ENCODE measurements at regions not wholly inside any gene's neighbourhood (a gene's known extent, or its start where the extent isn't known, plus 50 kb on each side); places are given as distances from the start of the nearest gene placed in this dataset.

DNA sequence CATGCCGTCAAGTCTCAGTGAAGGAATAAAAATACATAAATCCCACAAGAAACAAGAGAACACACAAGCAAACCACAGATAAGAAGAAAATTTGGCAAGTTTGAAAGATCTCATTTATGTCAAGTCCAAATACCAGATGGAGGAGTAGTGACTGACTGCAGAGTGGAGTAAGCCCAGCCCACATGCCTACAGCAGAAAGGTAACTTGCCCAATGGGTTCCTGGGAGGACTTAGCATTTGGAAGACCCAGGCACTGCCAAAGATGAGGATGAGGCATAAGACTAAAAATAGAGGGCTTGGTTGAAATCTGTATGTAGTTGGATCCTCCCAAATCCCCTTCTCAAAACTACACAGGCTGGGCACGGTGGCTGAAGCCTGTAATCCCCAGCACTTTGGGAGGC lies 70.8 kb downstream of the ZNF648 start (continued):
- TF ChIP-seq, protein P1, sequence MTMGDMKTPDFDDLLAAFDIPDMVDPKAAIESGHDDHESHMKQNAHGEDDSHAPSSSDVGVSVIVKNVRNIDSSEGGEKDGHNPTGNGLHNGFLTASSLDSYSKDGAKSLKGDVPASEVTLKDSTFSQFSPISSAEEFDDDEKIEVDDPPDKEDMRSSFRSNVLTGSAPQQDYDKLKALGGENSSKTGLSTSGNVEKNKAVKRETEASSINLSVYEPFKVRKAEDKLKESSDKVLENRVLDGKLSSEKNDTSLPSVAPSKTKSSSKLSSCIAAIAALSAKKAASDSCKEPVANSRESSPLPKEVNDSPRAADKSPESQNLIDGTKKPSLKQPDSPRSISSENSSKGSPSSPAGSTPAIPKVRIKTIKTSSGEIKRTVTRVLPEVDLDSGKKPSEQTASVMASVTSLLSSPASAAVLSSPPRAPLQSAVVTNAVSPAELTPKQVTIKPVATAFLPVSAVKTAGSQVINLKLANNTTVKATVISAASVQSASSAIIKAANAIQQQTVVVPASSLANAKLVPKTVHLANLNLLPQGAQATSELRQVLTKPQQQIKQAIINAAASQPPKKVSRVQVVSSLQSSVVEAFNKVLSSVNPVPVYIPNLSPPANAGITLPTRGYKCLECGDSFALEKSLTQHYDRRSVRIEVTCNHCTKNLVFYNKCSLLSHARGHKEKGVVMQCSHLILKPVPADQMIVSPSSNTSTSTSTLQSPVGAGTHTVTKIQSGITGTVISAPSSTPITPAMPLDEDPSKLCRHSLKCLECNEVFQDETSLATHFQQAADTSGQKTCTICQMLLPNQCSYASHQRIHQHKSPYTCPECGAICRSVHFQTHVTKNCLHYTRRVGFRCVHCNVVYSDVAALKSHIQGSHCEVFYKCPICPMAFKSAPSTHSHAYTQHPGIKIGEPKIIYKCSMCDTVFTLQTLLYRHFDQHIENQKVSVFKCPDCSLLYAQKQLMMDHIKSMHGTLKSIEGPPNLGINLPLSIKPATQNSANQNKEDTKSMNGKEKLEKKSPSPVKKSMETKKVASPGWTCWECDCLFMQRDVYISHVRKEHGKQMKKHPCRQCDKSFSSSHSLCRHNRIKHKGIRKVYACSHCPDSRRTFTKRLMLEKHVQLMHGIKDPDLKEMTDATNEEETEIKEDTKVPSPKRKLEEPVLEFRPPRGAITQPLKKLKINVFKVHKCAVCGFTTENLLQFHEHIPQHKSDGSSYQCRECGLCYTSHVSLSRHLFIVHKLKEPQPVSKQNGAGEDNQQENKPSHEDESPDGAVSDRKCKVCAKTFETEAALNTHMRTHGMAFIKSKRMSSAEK (CRISPR knock-in tag; IDR thresholded peaks at IDR 0.05; ENCODE audit: borderline replicate concordance) = no peak
- TF ChIP-seq, protein P2, sequence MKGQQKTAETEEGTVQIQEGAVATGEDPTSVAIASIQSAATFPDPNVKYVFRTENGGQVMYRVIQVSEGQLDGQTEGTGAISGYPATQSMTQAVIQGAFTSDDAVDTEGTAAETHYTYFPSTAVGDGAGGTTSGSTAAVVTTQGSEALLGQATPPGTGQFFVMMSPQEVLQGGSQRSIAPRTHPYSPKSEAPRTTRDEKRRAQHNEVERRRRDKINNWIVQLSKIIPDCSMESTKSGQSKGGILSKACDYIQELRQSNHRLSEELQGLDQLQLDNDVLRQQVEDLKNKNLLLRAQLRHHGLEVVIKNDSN (CRISPR knock-in tag; IDR thresholded peaks at IDR 0.05) = no peak
- no peak for TF ChIP-seq ZNF138 (CRISPR knock-in tag; conservative IDR thresholded peaks at IDR 0.05)
- TF ChIP-seq MYBL2 (CRISPR knock-in tag; IDR thresholded peaks at IDR 0.05) = no peak
- no peak for TF ChIP-seq ZNF317 (CRISPR knock-in tag; IDR thresholded peaks at IDR 0.05; ENCODE audit: borderline replicate concordance, low read depth)

DNA sequence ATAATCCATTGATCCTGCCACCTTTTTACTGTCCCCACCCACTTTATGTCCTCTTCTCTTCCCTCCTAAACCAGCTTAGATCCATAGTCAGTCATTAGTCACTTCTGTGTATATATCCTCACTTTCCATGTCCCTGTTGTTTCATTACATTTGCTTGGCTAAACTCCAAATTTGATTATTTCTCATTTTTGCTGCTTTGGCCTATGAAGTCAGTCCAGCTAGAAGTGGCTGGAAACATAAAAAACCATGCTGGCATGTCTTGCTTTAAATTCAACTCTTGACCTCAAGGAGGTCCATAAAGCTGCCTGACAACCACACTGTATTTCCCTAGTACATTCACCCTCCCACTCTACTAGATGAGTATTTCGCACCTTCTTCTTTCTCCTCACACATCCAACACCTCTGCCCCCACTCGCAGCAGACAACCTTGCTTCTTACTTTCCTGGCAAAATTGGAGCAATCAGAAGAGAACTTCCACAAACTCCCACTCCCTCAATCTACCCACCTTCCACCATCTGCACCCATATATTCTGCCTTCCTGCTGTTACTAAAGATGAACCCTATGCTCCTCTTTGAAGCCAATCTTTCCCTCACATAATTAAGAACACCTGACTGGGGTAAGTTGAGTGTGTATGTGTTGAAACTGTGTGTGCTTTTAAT lies 72.1 kb downstream of the ZNF648 start:
- Mint-ChIP-seq H3K36me3 (no peaks in the 10 kb centered on the region), H3K27me3 (ENCODE audit: low read depth) (no peaks in the 10 kb centered on the region), H3K27ac (no peak overlapping the region), H3K4me1 (peaks cover 19% of the 10 kb centered on the region), H3K4me3 (no peak overlapping the region), H3K9me3 (no peaks in the 10 kb centered on the region)
- ATAC-seq (no peak), DNase-seq (ENCODE audit: low spot score) (no peak)
- POLR2A ChIA-PET = no interaction called here
- CTCF ChIA-PET = no interaction called here
- no peak for TF ChIP-seq HMGA2 (CRISPR knock-in tag; IDR thresholded peaks at IDR 0.05)
- TF ChIP-seq, protein P2 (CRISPR knock-in tag; IDR thresholded peaks at IDR 0.05) = no peak
- TF ChIP-seq, protein P3, sequence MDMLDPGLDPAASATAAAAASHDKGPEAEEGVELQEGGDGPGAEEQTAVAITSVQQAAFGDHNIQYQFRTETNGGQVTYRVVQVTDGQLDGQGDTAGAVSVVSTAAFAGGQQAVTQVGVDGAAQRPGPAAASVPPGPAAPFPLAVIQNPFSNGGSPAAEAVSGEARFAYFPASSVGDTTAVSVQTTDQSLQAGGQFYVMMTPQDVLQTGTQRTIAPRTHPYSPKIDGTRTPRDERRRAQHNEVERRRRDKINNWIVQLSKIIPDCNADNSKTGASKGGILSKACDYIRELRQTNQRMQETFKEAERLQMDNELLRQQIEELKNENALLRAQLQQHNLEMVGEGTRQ (CRISPR knock-in tag; IDR thresholded peaks at IDR 0.05) = no peak
- TF ChIP-seq, protein P4, sequence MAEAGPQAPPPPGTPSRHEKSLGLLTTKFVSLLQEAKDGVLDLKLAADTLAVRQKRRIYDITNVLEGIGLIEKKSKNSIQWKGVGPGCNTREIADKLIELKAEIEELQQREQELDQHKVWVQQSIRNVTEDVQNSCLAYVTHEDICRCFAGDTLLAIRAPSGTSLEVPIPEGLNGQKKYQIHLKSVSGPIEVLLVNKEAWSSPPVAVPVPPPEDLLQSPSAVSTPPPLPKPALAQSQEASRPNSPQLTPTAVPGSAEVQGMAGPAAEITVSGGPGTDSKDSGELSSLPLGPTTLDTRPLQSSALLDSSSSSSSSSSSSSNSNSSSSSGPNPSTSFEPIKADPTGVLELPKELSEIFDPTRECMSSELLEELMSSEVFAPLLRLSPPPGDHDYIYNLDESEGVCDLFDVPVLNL (CRISPR knock-in tag; IDR thresholded peaks at IDR 0.05; ENCODE audit: borderline replicate concordance, low read depth) = no peak

DNA sequence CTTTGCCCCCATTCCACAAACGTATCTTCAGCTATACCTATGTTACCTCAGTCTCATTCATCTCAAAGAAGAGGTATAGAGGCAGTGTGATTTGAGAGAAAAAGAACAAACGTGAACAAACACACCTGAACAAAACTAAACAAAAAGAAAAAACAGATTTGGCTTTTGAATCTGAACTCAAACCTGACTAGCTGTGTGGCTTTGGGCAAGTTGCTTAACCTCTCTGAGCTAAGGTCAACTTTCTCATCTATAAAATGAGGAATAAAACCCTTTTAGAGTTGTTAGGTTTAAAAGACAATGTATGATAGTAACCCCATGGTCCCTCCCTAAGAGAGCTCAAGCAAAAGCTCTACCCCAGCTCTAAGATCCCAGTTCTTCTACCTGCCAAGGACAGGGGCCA lies 73.5 kb downstream of the ZNF648 start:
- CTCF ChIA-PET = interaction anchor here (1.1 to 1.2 kb wide), 2 partner anchors 17 to 66 kb away, joined by 3 read pairs; no protein-coding TSS in a partner anchor
- peaks cover 25% of the 10 kb centered on the region for H3K4me1 Mint-ChIP-seq
- TF ChIP-seq NR1H2 (CRISPR knock-in tag; IDR thresholded peaks at IDR 0.05) = no peak
- TF ChIP-seq TP53 (CRISPR knock-in tag; IDR thresholded peaks at IDR 0.05) = no peak
- DNase-seq (ENCODE audit: low spot score) = no peak
- no peak overlapping the region for H3K4me3 Mint-ChIP-seq
- POLR2A ChIA-PET = no interaction called here
- no peaks in the 10 kb centered on the region for H3K36me3 Mint-ChIP-seq
- no peaks in the 10 kb centered on the region for H3K9me3 Mint-ChIP-seq
- no peak for ATAC-seq
- no peaks in the 10 kb centered on the region for H3K27me3 Mint-ChIP-seq (ENCODE audit: low read depth)
- H3K27ac Mint-ChIP-seq = no peak overlapping the region

DNA sequence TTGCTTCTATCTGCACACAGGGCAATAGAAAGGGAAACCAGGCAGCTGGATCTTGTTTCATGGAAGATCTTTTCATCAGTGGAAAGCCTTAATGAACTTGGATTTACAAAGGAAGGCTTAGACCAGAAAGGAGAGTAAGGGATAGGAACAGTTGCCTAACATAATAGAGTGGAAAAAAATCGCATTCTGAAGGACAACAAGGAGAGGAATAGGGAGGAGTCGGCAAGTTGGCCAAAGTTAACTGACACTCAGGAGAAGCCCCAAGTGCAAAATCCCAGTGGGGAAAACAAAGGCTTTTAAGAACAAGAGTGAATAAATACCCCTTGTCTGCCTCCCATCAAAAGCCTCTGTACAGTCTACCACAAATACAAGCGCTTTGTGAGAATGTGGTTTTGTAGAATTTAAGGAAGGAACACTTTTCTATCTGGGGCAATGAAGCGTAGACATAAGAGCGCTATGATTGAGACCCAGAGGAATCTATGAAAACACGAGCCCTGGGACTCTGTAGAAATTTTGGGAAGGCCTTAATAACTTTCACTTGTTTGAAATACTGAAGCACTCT lies 74.1 kb downstream of the ZNF648 start:
- ATAC-seq (no peak), DNase-seq (ENCODE audit: low spot score) (no peak)
- H3K4me1 Mint-ChIP-seq = peaks cover 25% of the 10 kb centered on the region
- CTCF ChIA-PET = interaction anchor here (1.2 to 2.5 kb wide), 4 partner anchors 17 to 93 kb away, joined by 3 to 13 read pairs (median 7); no protein-coding TSS in a partner anchor
- H3K27me3 Mint-ChIP-seq (ENCODE audit: low read depth) = no peaks in the 10 kb centered on the region
- no peaks in the 10 kb centered on the region for H3K9me3 Mint-ChIP-seq
- H3K4me3 Mint-ChIP-seq = no peak overlapping the region
- H3K27ac Mint-ChIP-seq = no peak overlapping the region
- POLR2A ChIA-PET = no interaction called here
- H3K36me3 Mint-ChIP-seq = no peaks in the 10 kb centered on the region
- TF ChIP-seq, protein P5, sequence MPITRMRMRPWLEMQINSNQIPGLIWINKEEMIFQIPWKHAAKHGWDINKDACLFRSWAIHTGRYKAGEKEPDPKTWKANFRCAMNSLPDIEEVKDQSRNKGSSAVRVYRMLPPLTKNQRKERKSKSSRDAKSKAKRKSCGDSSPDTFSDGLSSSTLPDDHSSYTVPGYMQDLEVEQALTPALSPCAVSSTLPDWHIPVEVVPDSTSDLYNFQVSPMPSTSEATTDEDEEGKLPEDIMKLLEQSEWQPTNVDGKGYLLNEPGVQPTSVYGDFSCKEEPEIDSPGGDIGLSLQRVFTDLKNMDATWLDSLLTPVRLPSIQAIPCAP (CRISPR knock-in tag; IDR thresholded peaks at IDR 0.05) = no peak
- TF ChIP-seq, protein P3 (CRISPR knock-in tag; IDR thresholded peaks at IDR 0.05) = no peak
- TF ChIP-seq, protein P2 (CRISPR knock-in tag; IDR thresholded peaks at IDR 0.05) = no peak
- TF ChIP-seq, protein P6, sequence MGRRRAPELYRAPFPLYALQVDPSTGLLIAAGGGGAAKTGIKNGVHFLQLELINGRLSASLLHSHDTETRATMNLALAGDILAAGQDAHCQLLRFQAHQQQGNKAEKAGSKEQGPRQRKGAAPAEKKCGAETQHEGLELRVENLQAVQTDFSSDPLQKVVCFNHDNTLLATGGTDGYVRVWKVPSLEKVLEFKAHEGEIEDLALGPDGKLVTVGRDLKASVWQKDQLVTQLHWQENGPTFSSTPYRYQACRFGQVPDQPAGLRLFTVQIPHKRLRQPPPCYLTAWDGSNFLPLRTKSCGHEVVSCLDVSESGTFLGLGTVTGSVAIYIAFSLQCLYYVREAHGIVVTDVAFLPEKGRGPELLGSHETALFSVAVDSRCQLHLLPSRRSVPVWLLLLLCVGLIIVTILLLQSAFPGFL (CRISPR knock-in tag; IDR thresholded peaks at IDR 0.05; ENCODE audit: borderline replicate concordance) = no peak

Data from WTC11 (cell line).